Mesenchymal stem cell (in vitro differentiated cells and primary cell): ENCODE measurements at regions not wholly inside any gene's neighbourhood (a gene's known extent, or its start where the extent isn't known, plus 50 kb on each side); places are given as distances from the start of the nearest gene placed in this dataset.

ENCODE experiments used
- DNase-seq: peaks from one replicate; pipeline ENCODE4 v3.0.0-alpha.2; 2013
- H2AFZ ChIP-seq: one replicate; pipeline ENCODE4 v1.6.1; 2013; ENCODE audit warnings: low read depth, mild to moderate bottlenecking, control low read depth, inconsistent platforms, low read length, moderate library complexity
- H2AK5ac ChIP-seq: 2 replicates; pipeline ENCODE4 v1.6.1; 2013; ENCODE audit warnings: low read length, moderate library complexity, mild to moderate bottlenecking, inconsistent platforms; ENCODE audit not compliant: severe bottlenecking
- H2BK120ac ChIP-seq: one replicate; pipeline ENCODE4 v1.6.1; 2013; ENCODE audit warnings: low read depth, mild to moderate bottlenecking, inconsistent platforms, low read length, moderate library complexity
- H2BK12ac ChIP-seq, 2 experiments: one replicate each; pipeline ENCODE4 v1.6.1; 2013; ENCODE audit warnings: inconsistent platforms in 2 of 2, low read length in 2 of 2, mild to moderate bottlenecking in 2 of 2, moderate library complexity in 2 of 2, control low read depth in 1 of 2
- H2BK15ac ChIP-seq: one replicate; pipeline ENCODE4 v1.6.1; 2013; ENCODE audit warnings: mild to moderate bottlenecking, low read depth, inconsistent platforms; ENCODE audit not compliant: poor library complexity, severe bottlenecking
- H2BK5ac ChIP-seq: 2 replicates; pipeline ENCODE4 v1.6.1; 2013; ENCODE audit warnings: low read depth, mild to moderate bottlenecking, low read length, control low read depth, inconsistent platforms; ENCODE audit not compliant: poor library complexity, severe bottlenecking
- H3K14ac ChIP-seq, 2 experiments: one replicate each; pipeline ENCODE4 v1.6.1; 2013; ENCODE audit warnings: inconsistent platforms in 2 of 2, low read length in 2 of 2, control low read depth in 1 of 2, mild to moderate bottlenecking in 1 of 2, moderate library complexity in 1 of 2
- H3K18ac ChIP-seq, 2 experiments: one replicate each; pipeline ENCODE4 v1.6.1; 2013; ENCODE audit warnings: inconsistent platforms in 2 of 2, low read length in 2 of 2, control low read depth in 1 of 2, low read depth in 1 of 2, mild to moderate bottlenecking in 1 of 2
- H3K23ac ChIP-seq, 2 experiments: one replicate each; pipeline ENCODE4 v1.6.1; 2013; ENCODE audit warnings: inconsistent platforms in 2 of 2, low read length in 2 of 2, mild to moderate bottlenecking in 2 of 2, moderate library complexity in 2 of 2, control low read depth in 1 of 2
- H3K27ac ChIP-seq: 2 replicates; pipeline ENCODE4 v1.5.1; 2013; ENCODE audit warnings: mild to moderate bottlenecking, moderate library complexity, low read length, control low read depth, inconsistent platforms; ENCODE audit not compliant: poor library complexity, severe bottlenecking
- H3K27me3 ChIP-seq, 2 experiments: 2 replicates each; pipeline versions ENCODE4 v1.6.1 to v1.7.0; 2013; ENCODE audit warnings: low read length in 2 of 2, mild to moderate bottlenecking in 2 of 2, moderate library complexity in 2 of 2, control low read depth in 1 of 2, inconsistent platforms in 1 of 2; ENCODE audit not compliant: control insufficient read depth in 1 of 2, insufficient read depth in 1 of 2
- H3K36me3 ChIP-seq, 2 experiments: 2 replicates each; pipeline versions ENCODE4 v1.6.1 to v1.7.0; 2013; ENCODE audit warnings: low read length in 2 of 2, control low read depth in 1 of 2, inconsistent platforms in 1 of 2, low read depth in 1 of 2, mild to moderate bottlenecking in 1 of 2; ENCODE audit not compliant: insufficient read depth in 2 of 2, control insufficient read depth in 1 of 2
- H3K4ac ChIP-seq, 2 experiments: one replicate each; pipeline ENCODE4 v1.6.1; 2013; ENCODE audit warnings: inconsistent platforms in 2 of 2, low read length in 2 of 2, mild to moderate bottlenecking in 2 of 2, moderate library complexity in 2 of 2, control low read depth in 1 of 2, low read depth in 1 of 2
- H3K4me1 ChIP-seq: 2 replicates; pipeline ENCODE4 v1.6.1; 2013; ENCODE audit warnings: low read depth, low read length, control low read depth; ENCODE audit not compliant: control insufficient read depth, insufficient read depth
- H3K4me2 ChIP-seq: 2 replicates; pipeline ENCODE4 v1.6.1; 2013; ENCODE audit warnings: low read length, mild to moderate bottlenecking, inconsistent platforms; ENCODE audit not compliant: poor library complexity, severe bottlenecking
- H3K4me3 ChIP-seq, 2 experiments: 2 replicates each; pipeline versions ENCODE4 v1.5.1 to v1.7.0; 2013; ENCODE audit warnings: low read length in 2 of 2, mild to moderate bottlenecking in 2 of 2, control low read depth in 1 of 2, low read depth in 1 of 2; ENCODE audit not compliant: insufficient read depth in 1 of 2
- H3K79me1 ChIP-seq: replicated peaks from 2 replicates; pipeline ENCODE4 v1.6.1; 2013; ENCODE audit warnings: mild to moderate bottlenecking, control low read depth, low read length, inconsistent platforms; ENCODE audit not compliant: poor library complexity, severe bottlenecking
- H3K9ac ChIP-seq: 2 replicates; pipeline ENCODE4 v1.7.0; 2013; ENCODE audit warnings: mild to moderate bottlenecking, low read length, moderate library complexity
- H3K9me3 ChIP-seq: 2 replicates; pipeline ENCODE4 v1.7.0; 2013; ENCODE audit warnings: mild to moderate bottlenecking, low read length; ENCODE audit not compliant: control insufficient read depth
- H4K8ac ChIP-seq: one replicate; pipeline ENCODE4 v1.6.1; 2013; ENCODE audit warnings: inconsistent platforms, mild to moderate bottlenecking, low read length, moderate library complexity
- H4K91ac ChIP-seq: one replicate; pipeline ENCODE4 v1.6.1; 2013; ENCODE audit warnings: mild to moderate bottlenecking, low read length, inconsistent platforms
- WGBS: methylation state at CpG from one replicate; pipeline ENCODE4 v1.1.7; 2013; ENCODE audit warnings: mixed read lengths; 5-methylcytosine and 5-hydroxymethylcytosine counted together

DNA sequence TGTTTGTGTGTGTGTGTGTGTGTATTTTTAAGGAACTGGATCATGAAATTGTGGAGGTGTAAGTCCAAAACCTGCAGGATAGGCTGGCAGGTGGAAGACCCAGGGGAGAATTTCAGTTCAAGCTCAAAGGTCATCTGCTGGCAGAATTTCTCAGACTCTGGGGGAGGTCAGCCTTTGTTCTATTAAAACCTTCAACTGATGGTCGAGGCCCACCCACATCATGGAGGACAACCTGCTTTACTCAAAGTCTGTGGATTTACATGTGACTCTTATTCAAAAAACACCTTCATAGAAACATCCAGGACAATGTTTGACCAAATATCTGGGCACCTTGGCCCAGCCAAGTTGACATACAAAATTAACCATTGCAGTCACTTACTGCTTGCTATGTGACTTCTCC is 157.2 kb downstream of the EDEM1 start:
- Histone ChIP-seq H3K9me3 (peaks cover 4% of the 10 kb centered on the region), H3K4me1 (no peaks in the 10 kb centered on the region), H2BK5ac (no peak overlapping the region), H3K27ac (no peak overlapping the region), H3K4me3 (no peak overlapping the region), H3K23ac (no peak overlapping the region), H3K4me2 (no peak overlapping the region), H2AK5ac (no peak overlapping the region), H2BK120ac (no peak overlapping the region), H3K79me1 (no peaks in the 10 kb centered on the region), H3K18ac (no peak overlapping the region), H4K8ac (no peak overlapping the region), H2BK12ac (no peak overlapping the region), H2AFZ (no peak overlapping the region), H3K27me3 (no peaks in the 10 kb centered on the region), H3K9ac (no peak overlapping the region), H4K91ac (no peak overlapping the region), H2BK15ac (no peak overlapping the region), H3K14ac (no peak overlapping the region), H3K4ac (no peak overlapping the region), H3K36me3 (no peaks in the 10 kb centered on the region)
- no peak for DNase-seq
- 100% methylated on average over 1 of the region's 1 CpG for WGBS

DNA sequence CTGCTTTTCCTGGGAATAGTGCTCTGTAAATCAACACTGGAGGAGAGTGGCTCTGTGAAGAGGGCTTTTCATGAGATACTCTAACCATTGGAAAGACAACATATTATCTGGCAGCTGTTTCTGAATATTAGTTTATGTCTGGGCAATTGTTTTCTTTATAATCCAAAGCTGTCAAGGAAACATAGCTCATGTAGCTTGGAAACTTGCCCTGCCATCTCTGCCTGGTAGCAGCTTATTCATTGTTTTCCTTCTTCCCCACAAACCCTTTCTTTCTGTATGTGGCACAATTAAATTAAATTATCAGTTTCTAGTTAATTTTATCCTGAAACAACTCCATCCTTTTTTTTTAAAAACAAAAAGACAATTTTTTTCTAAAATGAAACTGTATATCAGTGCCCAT is 160.0 kb downstream of the EDEM1 start:
- no peak overlapping the region for H3K4me3 ChIP-seq
- no peak overlapping the region for H2BK15ac ChIP-seq
- no peaks in the 10 kb centered on the region for H3K79me1 ChIP-seq
- H2BK120ac ChIP-seq, result no peak overlapping the region
- H3K27ac ChIP-seq, result no peak overlapping the region
- H4K8ac ChIP-seq, result no peak overlapping the region
- H3K36me3 ChIP-seq, result no peaks in the 10 kb centered on the region
- H4K91ac ChIP-seq, result no peak overlapping the region
- H3K4me2 ChIP-seq, result no peak overlapping the region
- no peak overlapping the region for H2BK12ac ChIP-seq
- H3K4me1 ChIP-seq, result no peaks in the 10 kb centered on the region
- peaks cover 6% of the 10 kb centered on the region for H3K9me3 ChIP-seq
- H3K9ac ChIP-seq, result no peak overlapping the region
- DNase-seq, result no peak
- no peak overlapping the region for H3K4ac ChIP-seq
- no peak overlapping the region for H3K18ac ChIP-seq
- H3K27me3 ChIP-seq, result no peaks in the 10 kb centered on the region
- no peak overlapping the region for H2AFZ ChIP-seq
- no peak overlapping the region for H3K23ac ChIP-seq
- no peak overlapping the region for H2AK5ac ChIP-seq
- H2BK5ac ChIP-seq, result no peak overlapping the region
- H3K14ac ChIP-seq, result no peak overlapping the region

- Histone ChIP-seq H2BK15ac (no peak overlapping the region), H3K79me1 (no peaks in the 10 kb centered on the region), H3K14ac (no peak overlapping the region), H2BK12ac (no peak overlapping the region), H2AFZ (no peak overlapping the region), H3K4me2 (no peak overlapping the region), H2BK120ac (no peak overlapping the region), H3K4me1 (no peaks in the 10 kb centered on the region), H2AK5ac (no peak overlapping the region), H3K9ac (no peak overlapping the region), H3K36me3 (no peaks in the 10 kb centered on the region), H3K4me3 (no peak overlapping the region), H3K18ac (no peak overlapping the region), H3K9me3 (peaks cover 6% of the 10 kb centered on the region), H3K23ac (no peak overlapping the region), H3K27me3 (no peaks in the 10 kb centered on the region), H3K27ac (no peak overlapping the region), H3K4ac (no peak overlapping the region), H2BK5ac (no peak overlapping the region), H4K91ac (no peak overlapping the region), H4K8ac (no peak overlapping the region)
- WGBS, result 80% methylated on average over 5 of the region's 5 CpGs
- no peak for DNase-seq
Observed at GRCh38 chr3:5348229-5348902, 160.9 kb downstream of the EDEM1 start.

- Histone ChIP-seq H2BK15ac (no peak overlapping the region), H3K27ac (no peak overlapping the region), H3K23ac (no peak overlapping the region), H3K9me3 (peaks cover 6% of the 10 kb centered on the region), H3K4me3 (no peak overlapping the region), H3K18ac (no peak overlapping the region), H3K4ac (no peak overlapping the region), H3K36me3 (no peaks in the 10 kb centered on the region), H2BK5ac (no peak overlapping the region), H3K79me1 (no peaks in the 10 kb centered on the region), H3K14ac (no peak overlapping the region), H2BK12ac (no peak overlapping the region), H2AK5ac (no peak overlapping the region), H4K8ac (no peak overlapping the region), H2BK120ac (no peak overlapping the region), H2AFZ (no peak overlapping the region), H3K4me2 (no peak overlapping the region), H3K27me3 (no peaks in the 10 kb centered on the region), H4K91ac (no peak overlapping the region), H3K4me1 (no peaks in the 10 kb centered on the region), H3K9ac (no peak overlapping the region)
- no peak for DNase-seq
- 52% methylated on average over 2 of the region's 2 CpGs for WGBS
Observed at GRCh38 chr3:5349343-5349742, 161.8 kb downstream of the EDEM1 start.
